ENCODE measurements at regions not wholly inside any gene's neighbourhood (a gene's known extent, or its start where the extent isn't known, plus 50 kb on each side); places are given as distances from the start of the nearest gene placed in this dataset.

GRCh38 chr2:144102386-144102785, 417.5 kb downstream of the ZEB2 start:
- H3K9me3 ChIP-seq = no peaks in the 10 kb centered on the region
- no peaks in the 10 kb centered on the region for H3K27me3 ChIP-seq
- no peak for DNase-seq
- no peaks in the 10 kb centered on the region for H3K36me3 ChIP-seq
- no peak overlapping the region for H3K27ac ChIP-seq
- TF ChIP-seq, protein P1, sequence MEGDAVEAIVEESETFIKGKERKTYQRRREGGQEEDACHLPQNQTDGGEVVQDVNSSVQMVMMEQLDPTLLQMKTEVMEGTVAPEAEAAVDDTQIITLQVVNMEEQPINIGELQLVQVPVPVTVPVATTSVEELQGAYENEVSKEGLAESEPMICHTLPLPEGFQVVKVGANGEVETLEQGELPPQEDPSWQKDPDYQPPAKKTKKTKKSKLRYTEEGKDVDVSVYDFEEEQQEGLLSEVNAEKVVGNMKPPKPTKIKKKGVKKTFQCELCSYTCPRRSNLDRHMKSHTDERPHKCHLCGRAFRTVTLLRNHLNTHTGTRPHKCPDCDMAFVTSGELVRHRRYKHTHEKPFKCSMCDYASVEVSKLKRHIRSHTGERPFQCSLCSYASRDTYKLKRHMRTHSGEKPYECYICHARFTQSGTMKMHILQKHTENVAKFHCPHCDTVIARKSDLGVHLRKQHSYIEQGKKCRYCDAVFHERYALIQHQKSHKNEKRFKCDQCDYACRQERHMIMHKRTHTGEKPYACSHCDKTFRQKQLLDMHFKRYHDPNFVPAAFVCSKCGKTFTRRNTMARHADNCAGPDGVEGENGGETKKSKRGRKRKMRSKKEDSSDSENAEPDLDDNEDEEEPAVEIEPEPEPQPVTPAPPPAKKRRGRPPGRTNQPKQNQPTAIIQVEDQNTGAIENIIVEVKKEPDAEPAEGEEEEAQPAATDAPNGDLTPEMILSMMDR (IDR thresholded peaks at IDR 0.05) = no peak
- intact Hi-C loops (cut with DNase I) = no loop called here
- no peak overlapping the region for H3K9ac ChIP-seq (ENCODE audit: low read depth in 2 of 2, low read length in 2 of 2)
- H3K4me3 ChIP-seq = no peak overlapping the region
- H3K4me1 ChIP-seq = no peaks in the 10 kb centered on the region

- H3K4me1 ChIP-seq = no peaks in the 10 kb centered on the region
- H3K36me3 ChIP-seq = no peaks in the 10 kb centered on the region
- intact Hi-C loops (cut with DNase I) = no loop called here
- no peak overlapping the region for H3K27ac ChIP-seq
- H3K4me3 ChIP-seq = no peak overlapping the region
- TF ChIP-seq, protein P1 (IDR thresholded peaks at IDR 0.05) = no peak
- no peak for DNase-seq
- H3K9me3 ChIP-seq = no peaks in the 10 kb centered on the region
- no peaks in the 10 kb centered on the region for H3K27me3 ChIP-seq
- H3K9ac ChIP-seq (ENCODE audit: low read depth in 2 of 2, low read length in 2 of 2) = no peak overlapping the region
These were observed 420.0 kb downstream of the ZEB2 start for GRCh38 chr2:144099780-144100377.

DNA sequence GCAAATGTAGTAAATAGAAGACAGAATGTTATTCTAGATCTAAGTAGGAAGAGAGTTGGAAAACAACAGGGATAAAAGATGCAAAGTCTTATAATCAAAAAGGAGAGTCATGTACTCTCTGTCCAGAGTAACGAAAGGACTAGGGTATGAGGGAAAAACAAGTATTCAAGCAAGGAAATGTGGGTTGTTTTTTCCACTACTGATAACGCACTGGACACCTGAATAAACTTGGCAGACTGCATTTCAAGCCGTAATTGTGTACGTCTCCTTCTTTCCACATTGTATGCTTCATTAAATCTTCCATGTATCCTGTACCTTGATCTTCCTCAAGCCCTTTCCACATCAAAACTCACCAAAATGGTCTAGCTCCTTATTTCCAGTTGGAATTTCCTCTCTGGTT, 420.6 kb downstream of the ZEB2 start:
- TF ChIP-seq, protein P1 (IDR thresholded peaks at IDR 0.05) = no peak
- no peaks in the 10 kb centered on the region for H3K4me1 ChIP-seq
- H3K36me3 ChIP-seq = no peaks in the 10 kb centered on the region
- H3K27ac ChIP-seq = no peak overlapping the region
- no peak overlapping the region for H3K9ac ChIP-seq (ENCODE audit: low read depth in 2 of 2, low read length in 2 of 2)
- H3K27me3 ChIP-seq = no peaks in the 10 kb centered on the region
- no peak for DNase-seq
- no peak overlapping the region for H3K4me3 ChIP-seq
- no peaks in the 10 kb centered on the region for H3K9me3 ChIP-seq
- intact Hi-C loops (cut with DNase I) = no loop called here

- no peaks in the 10 kb centered on the region for H3K9me3 ChIP-seq
- no peak overlapping the region for H3K4me3 ChIP-seq
- no peak overlapping the region for H3K9ac ChIP-seq (ENCODE audit: low read depth in 2 of 2, low read length in 2 of 2)
- no peaks in the 10 kb centered on the region for H3K36me3 ChIP-seq
- DNase-seq = no peak
- TF ChIP-seq, protein P1 (IDR thresholded peaks at IDR 0.05) = no peak
- no peaks in the 10 kb centered on the region for H3K27me3 ChIP-seq
- intact Hi-C loops (cut with DNase I) = no loop called here
- H3K4me1 ChIP-seq = no peaks in the 10 kb centered on the region
- no peak overlapping the region for H3K27ac ChIP-seq
These were observed 422.3 kb downstream of the ZEB2 start for GRCh38 chr2:144097440-144098225.

GRCh38 chr2:144096531-144096930, 423.4 kb downstream of the ZEB2 start:
- no peaks in the 10 kb centered on the region for H3K9me3 ChIP-seq
- H3K36me3 ChIP-seq = no peaks in the 10 kb centered on the region
- H3K4me3 ChIP-seq = no peak overlapping the region
- H3K9ac ChIP-seq (ENCODE audit: low read depth in 2 of 2, low read length in 2 of 2) = no peak overlapping the region
- no peak for DNase-seq
- intact Hi-C loops (cut with DNase I) = no loop called here
- H3K27ac ChIP-seq = no peak overlapping the region
- TF ChIP-seq, protein P1 (IDR thresholded peaks at IDR 0.05) = no peak
- H3K4me1 ChIP-seq = no peaks in the 10 kb centered on the region
- no peaks in the 10 kb centered on the region for H3K27me3 ChIP-seq
